ENCODE measurements at regions not wholly inside any gene's neighbourhood (a gene's known extent, or its start where the extent isn't known, plus 50 kb on each side); places are given as distances from the start of the nearest gene placed in this dataset.
"Not testable (repeated sequence)": the region's sequence is repeated elsewhere in the genome, so short reads cannot be mapped to it uniquely, and the experiment has no call there.

DNA sequence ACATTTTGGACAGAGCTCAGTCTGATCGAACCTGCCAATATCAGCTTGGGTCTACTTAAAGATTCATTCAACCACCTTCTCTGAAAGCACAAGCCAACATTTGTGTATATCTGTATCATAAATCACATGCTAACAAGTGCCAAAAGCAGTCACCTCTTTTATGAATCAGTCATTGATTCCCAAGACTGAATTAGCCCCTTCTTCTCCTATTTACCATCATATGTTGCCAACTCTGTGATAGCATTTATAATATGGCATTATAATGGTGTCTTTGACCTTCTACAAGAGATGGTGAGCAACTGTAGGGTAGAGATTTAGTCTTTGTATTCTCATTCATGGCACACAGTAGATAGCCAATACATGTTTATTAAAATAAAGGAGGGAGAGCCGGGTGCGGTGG is 61.4 kb downstream of the DDX53 start:
- H3K27ac ChIP-seq (ENCODE audit: low read depth in 1 of 3, low read length in 2 of 3): no peak overlapping the region
- H3K9me3 ChIP-seq (ENCODE audit: control insufficient read depth in 2 of 2, insufficient read depth in 1 of 2, low read depth in 1 of 2, low read length in 1 of 2): no peaks in the 10 kb centered on the region
- H3K4me1 ChIP-seq (ENCODE audit: control insufficient read depth in 3 of 3, insufficient read depth in 2 of 3, low read depth in 1 of 3, low read length in 2 of 3): no peaks in the 10 kb centered on the region
- DNase-seq (no peak), FAIRE-seq (no peak)
- H3K4me3 ChIP-seq (ENCODE audit: low read depth in 1 of 3, low read length in 3 of 3): no peak overlapping the region
- 85 to 91% (median 89%) methylated on average over 3 of the region's 3 CpGs for WGBS, 3 donors
- H3K36me3 ChIP-seq (ENCODE audit: control insufficient read depth in 3 of 3, insufficient read depth in 2 of 3, low read depth in 1 of 3, low read length in 3 of 3): no peaks in the 10 kb centered on the region
- H3K27me3 ChIP-seq (ENCODE audit: control insufficient read depth in 3 of 3, insufficient read depth in 3 of 3, low read length in 3 of 3): no peaks in the 10 kb centered on the region

DNA sequence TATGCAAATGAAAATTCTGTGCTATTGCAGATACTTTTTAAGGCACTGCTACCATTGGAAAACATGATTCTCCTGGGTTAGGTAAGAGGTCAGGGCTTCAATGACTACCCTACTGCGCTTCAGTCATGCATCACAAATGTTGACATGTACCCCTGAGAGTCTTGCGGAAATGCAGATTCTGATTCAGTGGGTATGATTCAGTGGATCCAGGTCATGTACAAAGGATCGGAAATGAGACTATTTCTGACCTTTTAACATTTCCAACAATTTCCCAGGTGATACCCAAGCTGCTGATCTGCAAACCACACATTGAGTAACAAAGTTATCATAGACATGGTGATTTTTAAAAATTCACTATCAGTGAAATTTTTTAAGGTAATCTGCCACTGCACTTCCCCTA is 62.6 kb downstream of the DDX53 start:
- DNase-seq (no peak), FAIRE-seq (no peak)
- H3K27me3 ChIP-seq (ENCODE audit: control insufficient read depth in 3 of 3, insufficient read depth in 3 of 3, low read length in 3 of 3): no peaks in the 10 kb centered on the region
- no peaks in the 10 kb centered on the region for H3K36me3 ChIP-seq (ENCODE audit: control insufficient read depth in 3 of 3, insufficient read depth in 2 of 3, low read depth in 1 of 3, low read length in 3 of 3)
- no peak overlapping the region for H3K27ac ChIP-seq (ENCODE audit: low read depth in 1 of 3, low read length in 2 of 3)
- 85 to 92% (median 88%) methylated on average over 3 of the region's 3 CpGs for WGBS, 3 donors
- no peaks in the 10 kb centered on the region for H3K9me3 ChIP-seq (ENCODE audit: control insufficient read depth in 2 of 2, insufficient read depth in 1 of 2, low read depth in 1 of 2, low read length in 1 of 2)
- no peaks in the 10 kb centered on the region for H3K4me1 ChIP-seq (ENCODE audit: control insufficient read depth in 3 of 3, insufficient read depth in 2 of 3, low read depth in 1 of 3, low read length in 2 of 3)
- H3K4me3 ChIP-seq (ENCODE audit: low read depth in 1 of 3, low read length in 3 of 3): no peak overlapping the region

DNA sequence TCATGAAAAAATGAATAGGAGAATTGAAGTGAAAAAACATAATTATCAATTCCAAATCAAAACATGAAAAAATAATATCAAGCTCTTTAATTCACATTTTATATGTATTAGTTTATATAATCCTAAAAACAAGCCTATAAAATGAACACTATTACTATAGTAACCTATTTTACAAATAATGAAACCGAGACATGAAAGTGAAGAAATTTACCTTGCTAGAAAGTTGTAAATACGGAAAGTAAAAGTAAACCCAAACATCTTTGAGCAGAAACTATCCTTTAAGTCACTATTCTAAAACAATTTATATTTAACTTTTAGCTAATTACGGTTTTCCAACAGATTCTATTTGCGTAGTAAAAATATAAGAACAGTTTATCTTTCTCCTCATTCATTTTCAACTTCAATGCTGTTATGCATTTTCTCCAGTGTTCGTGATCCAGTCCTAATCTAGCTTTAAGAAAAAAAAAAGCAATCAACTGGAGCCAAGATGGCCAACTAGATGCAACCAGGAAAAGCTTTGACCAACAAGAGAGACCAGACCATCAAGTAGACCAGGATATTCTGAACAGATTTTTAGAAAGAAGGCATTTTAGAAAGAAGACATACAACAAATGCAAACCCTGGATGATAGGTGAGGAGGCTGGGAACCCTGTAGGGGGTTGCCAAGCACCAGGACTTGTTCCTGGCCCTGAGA is 67.0 kb downstream of the DDX53 start:
- Histone ChIP-seq H3K36me3 (ENCODE audit: control insufficient read depth in 3 of 3, insufficient read depth in 2 of 3, low read depth in 1 of 3, low read length in 3 of 3) (no peaks in the 10 kb centered on the region), H3K9me3 (ENCODE audit: control insufficient read depth in 2 of 2, insufficient read depth in 1 of 2, low read depth in 1 of 2, low read length in 1 of 2) (no peaks in the 10 kb centered on the region), H3K4me3 (ENCODE audit: low read depth in 1 of 3, low read length in 3 of 3) (no peak overlapping the region), H3K4me1 (ENCODE audit: control insufficient read depth in 3 of 3, insufficient read depth in 2 of 3, low read depth in 1 of 3, low read length in 2 of 3) (no peaks in the 10 kb centered on the region), H3K27me3 (ENCODE audit: control insufficient read depth in 3 of 3, insufficient read depth in 3 of 3, low read length in 3 of 3) (no peaks in the 10 kb centered on the region), H3K27ac (ENCODE audit: low read depth in 1 of 3, low read length in 2 of 3) (no peak overlapping the region)
- DNase-seq (no peak), FAIRE-seq (peak; percentile 44)
- 70 to 79% (median 75%) methylated on average over 5 of the region's 5 CpGs for WGBS, 3 donors

DNA sequence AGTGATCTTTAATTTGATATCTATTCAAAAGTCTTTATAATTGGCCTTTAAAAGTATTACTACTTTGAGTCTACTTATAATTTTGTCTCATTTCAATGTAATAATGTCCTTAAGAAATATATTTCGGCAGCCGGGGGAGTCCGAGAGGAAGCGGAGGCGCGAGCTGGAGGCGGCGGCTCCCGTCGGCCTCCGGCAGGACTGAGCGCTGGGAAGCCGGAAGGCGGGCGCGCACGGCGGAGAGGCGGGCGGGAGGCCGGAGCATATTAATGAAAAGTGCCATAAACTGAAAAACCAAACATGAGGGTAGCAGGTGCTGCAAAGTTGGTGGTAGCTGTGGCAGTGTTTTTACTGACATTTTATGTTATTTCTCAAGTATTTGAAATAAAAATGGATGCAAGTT is 75.7 kb downstream of the DDX53 start:
- not testable (repeated sequence) for FAIRE-seq; H3K9me3 ChIP-seq (ENCODE audit: control insufficient read depth in 2 of 2, insufficient read depth in 1 of 2, low read depth in 1 of 2, low read length in 1 of 2); H3K27ac ChIP-seq (ENCODE audit: low read depth in 1 of 3, low read length in 2 of 3); H3K27me3 ChIP-seq (ENCODE audit: control insufficient read depth in 3 of 3, insufficient read depth in 3 of 3, low read length in 3 of 3); H3K4me1 ChIP-seq (ENCODE audit: control insufficient read depth in 3 of 3, insufficient read depth in 2 of 3, low read depth in 1 of 3, low read length in 2 of 3); H3K36me3 ChIP-seq (ENCODE audit: control insufficient read depth in 3 of 3, insufficient read depth in 2 of 3, low read depth in 1 of 3, low read length in 3 of 3)
- peak overlapping the region in 1 of 3 donors; percentile 33 for H3K4me3 ChIP-seq (ENCODE audit: low read depth in 1 of 3, low read length in 3 of 3)
- 95 to 98% (median 96%) methylated on average over 21 of the region's 21 CpGs for WGBS, 3 donors
- peak in 1 of 2 donors; percentile 1 for DNase-seq

DNA sequence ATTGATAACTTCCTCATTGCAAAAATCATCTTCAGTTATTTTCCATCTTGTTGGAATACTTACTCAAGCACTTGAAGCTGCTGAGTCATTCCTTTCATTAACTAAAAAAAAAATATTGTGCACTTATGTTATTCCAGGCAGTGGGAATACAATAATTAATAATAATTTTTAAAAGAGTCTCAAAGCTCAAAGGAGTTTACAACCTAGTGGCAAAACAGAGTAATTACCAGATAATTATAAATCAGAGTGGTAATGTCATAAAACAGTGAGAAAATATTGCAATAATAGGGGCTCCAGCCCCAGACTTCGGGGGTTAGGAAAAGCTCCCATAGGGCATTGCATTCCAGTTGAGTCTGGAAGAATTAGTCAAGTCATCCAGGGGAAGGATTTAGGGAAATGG is 79.6 kb downstream of the DDX53 start:
- H3K4me1 ChIP-seq (ENCODE audit: control insufficient read depth in 3 of 3, insufficient read depth in 2 of 3, low read depth in 1 of 3, low read length in 2 of 3): no peaks in the 10 kb centered on the region
- FAIRE-seq: no peak
- no peak overlapping the region for H3K4me3 ChIP-seq (ENCODE audit: low read depth in 1 of 3, low read length in 3 of 3)
- no peaks in the 10 kb centered on the region for H3K27me3 ChIP-seq (ENCODE audit: control insufficient read depth in 3 of 3, insufficient read depth in 3 of 3, low read length in 3 of 3)
- 61 to 81% (median 63%) methylated on average over 1 of the region's 1 CpG for WGBS, 3 donors
- H3K36me3 ChIP-seq (ENCODE audit: control insufficient read depth in 3 of 3, insufficient read depth in 2 of 3, low read depth in 1 of 3, low read length in 3 of 3): no peaks in the 10 kb centered on the region
- DNase-seq: no peak
- no peak overlapping the region for H3K27ac ChIP-seq (ENCODE audit: low read depth in 1 of 3, low read length in 2 of 3)
- H3K9me3 ChIP-seq (ENCODE audit: control insufficient read depth in 2 of 2, insufficient read depth in 1 of 2, low read depth in 1 of 2, low read length in 1 of 2): no peaks in the 10 kb centered on the region

DNA sequence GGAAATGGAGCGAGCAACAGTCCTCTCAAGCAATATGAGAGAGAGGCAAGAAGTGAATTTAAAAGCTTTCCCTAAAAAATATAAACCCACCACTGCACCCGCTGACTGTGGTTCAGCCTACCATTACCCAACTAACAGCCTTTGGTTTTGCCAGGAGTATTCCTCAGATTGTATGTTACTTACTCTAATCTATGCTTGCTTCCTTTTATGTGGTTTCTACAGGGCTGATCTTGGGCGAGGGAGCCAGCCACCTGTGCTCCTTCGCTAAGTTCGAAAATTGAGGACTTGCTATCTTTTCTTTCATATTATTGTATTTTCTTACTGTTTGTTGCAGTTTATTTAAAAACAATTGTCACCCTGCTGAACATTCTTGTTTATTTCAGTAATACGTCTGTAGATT is 101.1 kb downstream of the DDX53 start:
- Histone ChIP-seq H3K27me3 (ENCODE audit: control insufficient read depth in 3 of 3, insufficient read depth in 3 of 3, low read length in 3 of 3) (no peaks in the 10 kb centered on the region), H3K4me3 (ENCODE audit: low read depth in 1 of 3, low read length in 3 of 3) (no peak overlapping the region), H3K27ac (ENCODE audit: low read depth in 1 of 3, low read length in 2 of 3) (no peak overlapping the region), H3K4me1 (ENCODE audit: control insufficient read depth in 3 of 3, insufficient read depth in 2 of 3, low read depth in 1 of 3, low read length in 2 of 3) (no peaks in the 10 kb centered on the region), H3K9me3 (ENCODE audit: control insufficient read depth in 2 of 2, insufficient read depth in 1 of 2, low read depth in 1 of 2, low read length in 1 of 2) (no peaks in the 10 kb centered on the region), H3K36me3 (ENCODE audit: control insufficient read depth in 3 of 3, insufficient read depth in 2 of 3, low read depth in 1 of 3, low read length in 3 of 3) (no peaks in the 10 kb centered on the region)
- FAIRE-seq (no peak), DNase-seq (no peak)
- WGBS, 3 donors: 73 to 88% (median 76%) methylated on average over 6 of the region's 6 CpGs

DNA sequence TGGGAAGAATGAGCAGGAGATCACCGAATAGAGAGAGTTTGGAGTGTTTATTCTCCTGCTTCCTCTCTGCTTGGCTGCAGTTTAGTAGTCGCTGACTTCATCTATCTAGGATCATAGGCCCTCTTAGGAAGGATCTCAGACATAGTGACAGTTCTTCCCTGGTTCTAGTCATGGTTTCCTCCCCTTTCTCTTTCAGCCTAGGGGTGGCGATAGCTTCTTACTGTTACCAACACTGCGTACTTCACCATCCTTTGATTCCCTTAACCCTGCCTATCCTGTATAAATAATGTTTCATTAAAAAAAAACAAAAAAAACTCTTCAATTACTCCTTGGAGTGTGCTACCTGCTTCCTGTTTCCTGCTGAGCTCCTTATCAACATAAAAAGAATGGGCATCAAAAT is 103.8 kb downstream of the DDX53 start:
- H3K36me3 ChIP-seq (ENCODE audit: control insufficient read depth in 3 of 3, insufficient read depth in 2 of 3, low read depth in 1 of 3, low read length in 3 of 3): no peaks in the 10 kb centered on the region
- no peak overlapping the region for H3K27ac ChIP-seq (ENCODE audit: low read depth in 1 of 3, low read length in 2 of 3)
- H3K9me3 ChIP-seq (ENCODE audit: control insufficient read depth in 2 of 2, insufficient read depth in 1 of 2, low read depth in 1 of 2, low read length in 1 of 2): no peaks in the 10 kb centered on the region
- DNase-seq (no peak), FAIRE-seq (no peak)
- H3K27me3 ChIP-seq (ENCODE audit: control insufficient read depth in 3 of 3, insufficient read depth in 3 of 3, low read length in 3 of 3): no peaks in the 10 kb centered on the region
- H3K4me1 ChIP-seq (ENCODE audit: control insufficient read depth in 3 of 3, insufficient read depth in 2 of 3, low read depth in 1 of 3, low read length in 2 of 3): no peaks in the 10 kb centered on the region
- no peak overlapping the region for H3K4me3 ChIP-seq (ENCODE audit: low read depth in 1 of 3, low read length in 3 of 3)
- 65 to 75% (median 73%) methylated on average over 4 of the region's 4 CpGs for WGBS, 3 donors

DNA sequence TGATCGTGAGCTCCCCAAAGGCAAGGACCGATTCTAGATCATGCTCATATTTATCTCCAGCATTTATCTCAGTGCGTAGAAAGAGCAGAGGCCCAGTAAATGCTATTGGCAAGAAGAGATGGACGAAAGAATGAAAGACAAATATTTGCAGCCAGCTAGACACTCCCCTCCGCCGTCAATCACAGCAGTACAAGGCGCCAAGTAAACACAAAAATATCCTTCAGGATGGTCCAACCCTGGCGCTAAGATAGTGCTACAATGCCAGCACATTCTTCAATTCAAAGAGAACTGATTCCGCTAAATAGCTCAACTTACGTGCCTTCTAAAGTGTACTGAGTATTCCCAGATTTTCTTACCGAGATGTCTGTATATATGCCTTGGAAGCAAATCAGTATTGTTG is 114.5 kb downstream of the DDX53 start:
- Histone ChIP-seq H3K27me3 (ENCODE audit: control insufficient read depth in 3 of 3, insufficient read depth in 3 of 3, low read length in 3 of 3) (no peaks in the 10 kb centered on the region), H3K36me3 (ENCODE audit: control insufficient read depth in 3 of 3, insufficient read depth in 2 of 3, low read depth in 1 of 3, low read length in 3 of 3) (no peaks in the 10 kb centered on the region), H3K4me3 (ENCODE audit: low read depth in 1 of 3, low read length in 3 of 3) (no peak overlapping the region), H3K4me1 (ENCODE audit: control insufficient read depth in 3 of 3, insufficient read depth in 2 of 3, low read depth in 1 of 3, low read length in 2 of 3) (no peaks in the 10 kb centered on the region), H3K27ac (ENCODE audit: low read depth in 1 of 3, low read length in 2 of 3) (no peak overlapping the region), H3K9me3 (ENCODE audit: control insufficient read depth in 2 of 2, insufficient read depth in 1 of 2, low read depth in 1 of 2, low read length in 1 of 2) (no peaks in the 10 kb centered on the region)
- WGBS, 3 donors: 73 to 83% (median 81%) methylated on average over 11 of the region's 11 CpGs
- DNase-seq (no peak), FAIRE-seq (no peak)

DNA sequence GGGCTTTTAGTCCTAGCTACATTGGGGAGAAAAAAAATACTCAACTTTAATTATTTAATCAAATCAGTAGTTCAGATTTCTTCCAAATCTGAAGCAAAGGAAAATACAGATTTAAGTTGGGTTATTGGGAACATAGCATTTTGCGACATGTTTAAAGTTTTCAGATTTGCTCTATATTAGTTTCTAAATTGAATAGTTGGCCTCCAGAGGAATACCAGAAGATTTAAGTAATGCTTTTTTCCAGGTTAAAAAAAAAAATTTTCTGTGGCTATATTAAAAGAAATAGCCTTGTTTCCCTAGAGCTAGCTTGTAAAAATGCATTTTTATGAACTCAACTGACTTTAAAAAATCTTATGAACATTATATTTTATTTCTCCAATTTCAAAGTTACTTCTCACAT is 115.9 kb downstream of the DDX53 start:
- WGBS, 3 donors: 91 to 97% (median 97%) methylated on average over 1 of the region's 1 CpG
- DNase-seq (no peak), FAIRE-seq (no peak)
- Histone ChIP-seq H3K27ac (ENCODE audit: low read depth in 1 of 3, low read length in 2 of 3) (no peak overlapping the region), H3K27me3 (ENCODE audit: control insufficient read depth in 3 of 3, insufficient read depth in 3 of 3, low read length in 3 of 3) (no peaks in the 10 kb centered on the region), H3K9me3 (ENCODE audit: control insufficient read depth in 2 of 2, insufficient read depth in 1 of 2, low read depth in 1 of 2, low read length in 1 of 2) (no peaks in the 10 kb centered on the region), H3K4me1 (ENCODE audit: control insufficient read depth in 3 of 3, insufficient read depth in 2 of 3, low read depth in 1 of 3, low read length in 2 of 3) (no peaks in the 10 kb centered on the region), H3K4me3 (ENCODE audit: low read depth in 1 of 3, low read length in 3 of 3) (no peak overlapping the region), H3K36me3 (ENCODE audit: control insufficient read depth in 3 of 3, insufficient read depth in 2 of 3, low read depth in 1 of 3, low read length in 3 of 3) (no peaks in the 10 kb centered on the region)
